Osteocyte (in vitro differentiated cells): ENCODE measurements at regions not wholly inside any gene's neighbourhood (a gene's known extent, or its start where the extent isn't known, plus 50 kb on each side); places are given as distances from the start of the nearest gene placed in this dataset.

Source experiments
- DNase-seq: peaks from one replicate; pipeline ENCODE4 v3.0.0; 2021; ENCODE audit warnings: mixed read lengths; ENCODE audit not compliant: unreplicated experiment; ENCODE audit errors: extremely low spot score
- H3K27ac Mint-ChIP-seq: one replicate; pipeline ENCODE4 v1.8.0; 2021; ENCODE audit warnings: mild to moderate bottlenecking, mixed read lengths; ENCODE audit not compliant: unreplicated experiment
- H3K27me3 Mint-ChIP-seq: one replicate; pipeline ENCODE4 v1.8.0; 2021; ENCODE audit warnings: mixed read lengths; ENCODE audit not compliant: unreplicated experiment
- H3K36me3 Mint-ChIP-seq: one replicate; pipeline ENCODE4 v1.8.0; 2021; ENCODE audit warnings: mixed read lengths; ENCODE audit not compliant: unreplicated experiment
- H3K4me1 Mint-ChIP-seq: one replicate; pipeline ENCODE4 v1.8.0; 2021; ENCODE audit warnings: mixed read lengths; ENCODE audit not compliant: unreplicated experiment
- H3K4me3 Mint-ChIP-seq: one replicate; pipeline ENCODE4 v1.8.0; 2021; ENCODE audit warnings: mild to moderate bottlenecking, moderate library complexity, mixed read lengths; ENCODE audit not compliant: unreplicated experiment
- H3K9me3 Mint-ChIP-seq: one replicate; pipeline ENCODE4 v1.8.0; 2021; ENCODE audit warnings: mixed read lengths; ENCODE audit not compliant: unreplicated experiment
- TF ChIP-seq, protein P1 (sequence below): fragments of 200-600 bp; sonication (generic); IDR thresholded peaks from 2 replicates; pipeline ENCODE4 v1.5.0; 2021; ENCODE audit warnings: antibody characterized with exemption, mild to moderate bottlenecking, moderate library complexity

DNA sequence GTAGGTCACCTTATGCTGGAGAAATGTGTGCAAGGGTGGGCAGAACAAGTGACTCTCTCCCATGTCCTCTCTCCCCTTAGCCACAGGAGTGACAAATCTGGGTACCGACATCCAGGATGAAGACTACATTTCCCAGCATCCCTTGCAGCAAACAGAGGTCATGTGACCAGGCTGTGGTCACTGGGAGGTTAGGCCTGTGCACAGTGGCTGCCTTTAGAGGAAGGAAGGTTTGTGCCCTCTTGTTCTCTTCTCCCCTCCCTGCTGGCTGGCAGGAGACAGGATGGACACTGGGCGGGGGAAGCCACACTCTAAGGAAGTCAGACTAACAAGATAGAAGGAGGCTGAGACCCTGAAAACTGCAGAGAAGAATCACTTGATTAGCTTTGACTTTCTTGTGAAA is 360.2 kb downstream of the PREX1 start:
- no peak for DNase-seq
- Mint-ChIP-seq H3K4me1 (no peaks in the 10 kb centered on the region), H3K27me3 (peaks cover 13% of the 10 kb centered on the region), H3K27ac (no peak overlapping the region), H3K36me3 (no peaks in the 10 kb centered on the region), H3K9me3 (peaks cover 4% of the 10 kb centered on the region), H3K4me3 (no peak overlapping the region)
- TF ChIP-seq, protein P1, sequence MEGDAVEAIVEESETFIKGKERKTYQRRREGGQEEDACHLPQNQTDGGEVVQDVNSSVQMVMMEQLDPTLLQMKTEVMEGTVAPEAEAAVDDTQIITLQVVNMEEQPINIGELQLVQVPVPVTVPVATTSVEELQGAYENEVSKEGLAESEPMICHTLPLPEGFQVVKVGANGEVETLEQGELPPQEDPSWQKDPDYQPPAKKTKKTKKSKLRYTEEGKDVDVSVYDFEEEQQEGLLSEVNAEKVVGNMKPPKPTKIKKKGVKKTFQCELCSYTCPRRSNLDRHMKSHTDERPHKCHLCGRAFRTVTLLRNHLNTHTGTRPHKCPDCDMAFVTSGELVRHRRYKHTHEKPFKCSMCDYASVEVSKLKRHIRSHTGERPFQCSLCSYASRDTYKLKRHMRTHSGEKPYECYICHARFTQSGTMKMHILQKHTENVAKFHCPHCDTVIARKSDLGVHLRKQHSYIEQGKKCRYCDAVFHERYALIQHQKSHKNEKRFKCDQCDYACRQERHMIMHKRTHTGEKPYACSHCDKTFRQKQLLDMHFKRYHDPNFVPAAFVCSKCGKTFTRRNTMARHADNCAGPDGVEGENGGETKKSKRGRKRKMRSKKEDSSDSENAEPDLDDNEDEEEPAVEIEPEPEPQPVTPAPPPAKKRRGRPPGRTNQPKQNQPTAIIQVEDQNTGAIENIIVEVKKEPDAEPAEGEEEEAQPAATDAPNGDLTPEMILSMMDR: no peak

DNA sequence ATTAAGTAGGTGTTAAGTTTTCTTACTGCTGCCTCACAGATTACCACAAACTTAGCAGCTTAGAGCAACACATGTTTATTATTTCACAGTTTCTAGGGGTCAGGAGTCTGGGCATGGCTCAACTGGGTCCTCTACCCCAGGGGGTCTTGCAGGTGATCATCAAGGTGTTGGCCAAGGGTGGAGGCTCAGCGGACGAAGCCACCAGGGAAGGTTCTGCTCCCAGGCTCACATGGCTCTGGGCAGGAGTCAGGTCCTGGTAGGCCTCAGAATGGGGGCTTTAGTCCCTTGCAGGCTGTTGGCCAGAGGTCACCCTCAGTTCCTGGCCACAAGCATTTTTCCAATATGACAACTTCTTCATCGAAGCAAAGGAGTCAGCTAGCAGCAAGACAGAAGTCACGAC is 362.5 kb downstream of the PREX1 start:
- Mint-ChIP-seq H3K27ac (no peak overlapping the region), H3K9me3 (peaks cover 4% of the 10 kb centered on the region), H3K27me3 (peaks cover 22% of the 10 kb centered on the region), H3K4me1 (no peaks in the 10 kb centered on the region), H3K4me3 (no peak overlapping the region), H3K36me3 (no peaks in the 10 kb centered on the region)
- TF ChIP-seq, protein P1: no peak
- no peak for DNase-seq

DNA sequence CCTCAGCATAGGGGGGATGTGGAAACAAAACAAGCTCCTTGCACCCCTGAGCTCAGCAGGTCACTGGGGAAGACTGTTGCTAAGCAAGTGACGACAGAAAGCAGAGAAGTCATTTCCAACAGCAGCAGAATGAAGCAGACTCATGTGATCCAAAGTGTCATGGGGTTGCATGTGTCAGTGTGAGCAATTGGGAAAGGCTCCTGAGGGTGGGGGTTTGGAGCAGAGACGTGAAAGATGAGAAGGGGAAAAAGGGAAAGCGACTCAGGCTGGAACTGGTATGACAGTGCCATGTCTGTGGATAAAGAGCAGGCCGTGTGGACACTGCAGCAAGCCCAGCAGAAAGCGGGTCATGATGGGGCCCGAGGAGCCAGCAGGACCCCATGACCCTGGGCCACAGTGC is 363.9 kb downstream of the PREX1 start:
- Mint-ChIP-seq H3K36me3 (no peaks in the 10 kb centered on the region), H3K9me3 (peaks cover 4% of the 10 kb centered on the region), H3K4me1 (no peaks in the 10 kb centered on the region), H3K27me3 (peaks cover 22% of the 10 kb centered on the region), H3K4me3 (no peak overlapping the region), H3K27ac (no peak overlapping the region)
- TF ChIP-seq, protein P1: no peak
- DNase-seq: no peak

DNA sequence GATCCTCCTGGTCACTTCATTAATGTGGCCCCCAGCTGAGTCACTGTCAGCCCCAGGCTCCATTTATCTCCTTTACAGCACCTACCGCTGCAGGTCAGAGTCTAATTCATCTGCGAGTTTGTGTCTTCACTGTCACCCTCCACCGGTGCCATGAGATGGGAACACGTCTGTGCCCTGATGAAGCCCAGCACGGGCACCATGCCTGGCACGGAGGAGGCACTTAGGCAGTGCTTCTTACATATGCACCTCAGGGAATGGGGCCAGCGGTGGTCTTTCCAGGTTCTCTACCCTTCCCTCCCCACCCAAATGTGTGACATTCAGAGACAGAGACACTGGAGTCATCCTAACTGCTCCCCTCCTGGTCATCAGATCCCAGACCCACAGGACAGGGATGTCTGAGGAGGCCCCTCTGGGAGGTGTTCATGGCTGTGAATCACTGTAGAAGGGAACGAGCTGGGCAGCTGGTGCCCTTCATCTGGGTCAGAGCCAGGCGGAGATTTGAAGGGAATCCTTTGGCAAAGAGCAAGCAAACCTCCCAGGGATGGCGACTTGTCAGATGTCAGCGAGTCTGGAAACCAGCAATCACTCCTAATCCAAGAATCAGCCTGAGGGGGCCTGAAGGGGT is 364.6 kb downstream of the PREX1 start:
- Mint-ChIP-seq H3K27ac (no peak overlapping the region), H3K27me3 (peaks cover 22% of the 10 kb centered on the region), H3K4me3 (no peak overlapping the region), H3K36me3 (no peaks in the 10 kb centered on the region), H3K4me1 (no peaks in the 10 kb centered on the region), H3K9me3 (peaks cover 4% of the 10 kb centered on the region)
- TF ChIP-seq, protein P1: no peak
- DNase-seq: no peak

DNA sequence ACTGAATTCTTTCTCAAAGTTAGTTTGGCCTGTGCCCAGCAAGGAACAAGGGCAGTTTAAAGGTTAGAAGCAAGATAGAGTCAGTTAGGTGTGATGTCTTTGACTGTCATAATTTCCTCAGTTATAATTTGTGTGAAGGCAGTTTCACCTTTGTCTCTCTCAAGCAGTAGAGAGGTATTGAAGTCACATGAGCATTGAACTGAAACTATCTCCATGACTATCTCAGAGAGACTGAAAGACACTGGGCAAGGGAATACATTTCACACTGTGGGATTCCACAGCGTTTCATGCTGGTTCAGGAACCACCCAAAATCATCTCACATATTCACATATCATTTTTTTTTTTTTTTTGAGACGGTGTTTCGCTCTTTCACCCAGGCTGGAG is 366.1 kb downstream of the PREX1 start:
- no peaks in the 10 kb centered on the region for H3K36me3 Mint-ChIP-seq
- H3K4me1 Mint-ChIP-seq: no peaks in the 10 kb centered on the region
- no peak overlapping the region for H3K4me3 Mint-ChIP-seq
- H3K9me3 Mint-ChIP-seq: no peaks in the 10 kb centered on the region
- DNase-seq: no peak
- no peak overlapping the region for H3K27ac Mint-ChIP-seq
- peaks cover 19% of the 10 kb centered on the region for H3K27me3 Mint-ChIP-seq
- TF ChIP-seq, protein P1: no peak
